ENCODE measurements at regions not wholly inside any gene's neighbourhood (a gene's known extent, or its start where the extent isn't known, plus 50 kb on each side); places are given as distances from the start of the nearest gene placed in this dataset.

DNA sequence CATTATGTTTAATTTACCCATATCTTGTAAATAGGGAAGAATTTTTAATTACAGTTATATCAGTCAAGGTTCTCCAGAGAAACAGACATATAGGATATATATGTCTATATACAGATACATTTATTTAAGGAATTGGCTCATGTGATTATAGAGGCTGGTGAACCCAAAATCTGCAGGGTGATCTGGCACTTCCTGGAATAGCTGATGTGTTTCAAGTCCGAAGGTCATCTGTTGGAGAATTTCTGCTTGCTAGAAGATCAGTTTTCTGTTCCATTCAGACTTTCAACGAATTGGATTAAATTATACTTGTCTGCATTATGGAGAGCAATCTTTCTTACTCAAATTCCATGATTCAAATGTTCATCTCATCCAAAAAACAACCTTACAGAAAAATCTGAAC lies 694.6 kb upstream of the DPPA4 start:
- TF ChIP-seq YY1 (IDR thresholded peaks at IDR 0.05; ENCODE audit: low read depth) (no peak), RAD21 (IDR thresholded peaks at IDR 0.05; ENCODE audit: low read depth) (no peak), FOXM1 (IDR thresholded peaks at IDR 0.05; ENCODE audit: borderline replicate concordance, low read depth) (no peak), TCF12 (IDR thresholded peaks at IDR 0.05; ENCODE audit: low read depth) (no peak), ZBTB7A (IDR thresholded peaks at IDR 0.05; ENCODE audit: low read depth) (no peak), EGR1 (IDR thresholded peaks at IDR 0.05) (no peak)

DNA sequence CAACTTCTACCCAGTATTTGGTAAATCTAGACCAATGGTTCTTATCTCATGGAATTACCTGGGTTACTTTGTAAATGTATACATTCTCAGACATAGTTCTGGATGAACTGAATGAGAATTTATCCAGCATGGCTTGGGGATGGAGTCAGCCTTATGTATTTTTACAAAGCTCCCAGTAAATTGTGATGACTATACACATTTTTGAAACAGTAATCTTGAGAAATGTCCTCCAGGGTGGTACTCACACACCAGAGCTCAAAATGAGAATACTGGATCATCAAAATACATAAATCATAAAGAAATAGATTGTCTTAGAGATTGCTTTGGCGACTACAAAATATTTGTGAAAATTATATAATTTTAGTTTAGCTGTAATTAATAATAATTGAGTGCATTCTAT lies 722.1 kb upstream of the DPPA4 start:
- TF ChIP-seq RAD21 (IDR thresholded peaks at IDR 0.05; ENCODE audit: low read depth), result no peak
- TF ChIP-seq USF1 (IDR thresholded peaks at IDR 0.05), result no peak
- no peak for TF ChIP-seq CEBPB (IDR thresholded peaks at IDR 0.05)
- no peak for TF ChIP-seq YY1 (IDR thresholded peaks at IDR 0.05; ENCODE audit: low read depth)
- no peak for TF ChIP-seq TCF12 (IDR thresholded peaks at IDR 0.05; ENCODE audit: low read depth)
- no peak for TF ChIP-seq CREB1 (IDR thresholded peaks at IDR 0.05; ENCODE audit: low read depth)
- TF ChIP-seq ZBTB7A (IDR thresholded peaks at IDR 0.05; ENCODE audit: low read depth), result no peak
- no peak for TF ChIP-seq EGR1 (IDR thresholded peaks at IDR 0.05)
- no peak for TF ChIP-seq TAF1 (IDR thresholded peaks at IDR 0.05; ENCODE audit: low read depth)
- TF ChIP-seq, protein P1, sequence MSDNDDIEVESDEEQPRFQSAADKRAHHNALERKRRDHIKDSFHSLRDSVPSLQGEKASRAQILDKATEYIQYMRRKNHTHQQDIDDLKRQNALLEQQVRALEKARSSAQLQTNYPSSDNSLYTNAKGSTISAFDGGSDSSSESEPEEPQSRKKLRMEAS (IDR thresholded peaks at IDR 0.05), result no peak
- TF ChIP-seq EP300 (IDR thresholded peaks at IDR 0.05; ENCODE audit: borderline replicate concordance), result no peak
- no peak for TF ChIP-seq FOXM1 (IDR thresholded peaks at IDR 0.05; ENCODE audit: borderline replicate concordance, low read depth)

DNA sequence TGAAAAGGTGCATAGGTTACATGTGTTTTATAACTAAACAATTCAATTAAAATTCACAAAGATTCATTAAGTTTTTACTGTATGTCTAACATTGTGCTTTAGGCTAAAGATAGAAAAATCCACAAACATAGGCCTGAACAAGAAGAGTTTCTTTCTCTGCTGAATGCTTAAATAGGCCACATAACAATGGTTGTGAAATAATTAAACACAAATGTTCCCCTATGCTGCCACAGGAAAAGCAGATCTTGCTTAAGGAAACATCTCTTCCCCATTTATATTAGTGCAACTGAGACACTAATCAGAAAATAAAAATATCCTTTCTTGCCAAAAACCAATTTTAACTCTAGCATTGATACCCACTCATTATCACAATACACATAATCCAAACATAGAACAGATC lies 725.4 kb upstream of the DPPA4 start:
- TF ChIP-seq, protein P2, sequence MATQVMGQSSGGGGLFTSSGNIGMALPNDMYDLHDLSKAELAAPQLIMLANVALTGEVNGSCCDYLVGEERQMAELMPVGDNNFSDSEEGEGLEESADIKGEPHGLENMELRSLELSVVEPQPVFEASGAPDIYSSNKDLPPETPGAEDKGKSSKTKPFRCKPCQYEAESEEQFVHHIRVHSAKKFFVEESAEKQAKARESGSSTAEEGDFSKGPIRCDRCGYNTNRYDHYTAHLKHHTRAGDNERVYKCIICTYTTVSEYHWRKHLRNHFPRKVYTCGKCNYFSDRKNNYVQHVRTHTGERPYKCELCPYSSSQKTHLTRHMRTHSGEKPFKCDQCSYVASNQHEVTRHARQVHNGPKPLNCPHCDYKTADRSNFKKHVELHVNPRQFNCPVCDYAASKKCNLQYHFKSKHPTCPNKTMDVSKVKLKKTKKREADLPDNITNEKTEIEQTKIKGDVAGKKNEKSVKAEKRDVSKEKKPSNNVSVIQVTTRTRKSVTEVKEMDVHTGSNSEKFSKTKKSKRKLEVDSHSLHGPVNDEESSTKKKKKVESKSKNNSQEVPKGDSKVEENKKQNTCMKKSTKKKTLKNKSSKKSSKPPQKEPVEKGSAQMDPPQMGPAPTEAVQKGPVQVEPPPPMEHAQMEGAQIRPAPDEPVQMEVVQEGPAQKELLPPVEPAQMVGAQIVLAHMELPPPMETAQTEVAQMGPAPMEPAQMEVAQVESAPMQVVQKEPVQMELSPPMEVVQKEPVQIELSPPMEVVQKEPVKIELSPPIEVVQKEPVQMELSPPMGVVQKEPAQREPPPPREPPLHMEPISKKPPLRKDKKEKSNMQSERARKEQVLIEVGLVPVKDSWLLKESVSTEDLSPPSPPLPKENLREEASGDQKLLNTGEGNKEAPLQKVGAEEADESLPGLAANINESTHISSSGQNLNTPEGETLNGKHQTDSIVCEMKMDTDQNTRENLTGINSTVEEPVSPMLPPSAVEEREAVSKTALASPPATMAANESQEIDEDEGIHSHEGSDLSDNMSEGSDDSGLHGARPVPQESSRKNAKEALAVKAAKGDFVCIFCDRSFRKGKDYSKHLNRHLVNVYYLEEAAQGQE (IDR thresholded peaks at IDR 0.05; ENCODE audit: low read depth), result no peak
- TF ChIP-seq YY1 (IDR thresholded peaks at IDR 0.05; ENCODE audit: low read depth), result no peak
- TF ChIP-seq CREB1 (IDR thresholded peaks at IDR 0.05; ENCODE audit: low read depth), result no peak
- TF ChIP-seq FOXM1 (IDR thresholded peaks at IDR 0.05; ENCODE audit: borderline replicate concordance, low read depth), result no peak
- TF ChIP-seq TEAD4 (IDR thresholded peaks at IDR 0.05), result no peak
- TF ChIP-seq, protein P1 (IDR thresholded peaks at IDR 0.05), result no peak
- TF ChIP-seq TAF1 (IDR thresholded peaks at IDR 0.05; ENCODE audit: low read depth), result no peak
- TF ChIP-seq ZBTB7A (IDR thresholded peaks at IDR 0.05; ENCODE audit: low read depth), result no peak
- TF ChIP-seq USF1 (IDR thresholded peaks at IDR 0.05), result no peak
- TF ChIP-seq CEBPB (IDR thresholded peaks at IDR 0.05), result no peak
- TF ChIP-seq EP300 (IDR thresholded peaks at IDR 0.05; ENCODE audit: borderline replicate concordance), result no peak
- TF ChIP-seq TCF12 (IDR thresholded peaks at IDR 0.05; ENCODE audit: low read depth), result no peak
- TF ChIP-seq RAD21 (IDR thresholded peaks at IDR 0.05; ENCODE audit: low read depth), result no peak
- TF ChIP-seq NFIC (IDR thresholded peaks at IDR 0.05), result no peak
- no peak for TF ChIP-seq EGR1 (IDR thresholded peaks at IDR 0.05)

DNA sequence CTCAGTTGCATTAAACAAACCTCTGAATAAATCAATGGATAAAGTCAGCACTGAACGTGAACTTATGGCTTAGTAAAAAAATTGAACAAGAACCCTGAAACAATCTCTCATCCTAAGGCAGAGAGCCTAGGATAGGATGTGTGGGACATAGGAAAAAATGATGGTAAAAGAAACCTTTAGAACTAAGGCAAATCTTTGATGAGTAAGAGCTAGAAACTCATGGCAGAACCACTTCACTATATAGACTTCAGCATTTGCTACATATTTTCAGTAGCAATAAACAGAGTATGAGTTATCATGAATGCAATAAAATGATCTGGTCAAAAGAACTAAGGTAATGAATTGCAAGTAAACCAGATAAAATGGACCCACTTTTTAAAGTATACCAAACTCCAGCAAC lies 725.8 kb upstream of the DPPA4 start:
- TF ChIP-seq TCF12 (IDR thresholded peaks at IDR 0.05; ENCODE audit: low read depth) (no peak), EGR1 (IDR thresholded peaks at IDR 0.05) (no peak), NFIC (IDR thresholded peaks at IDR 0.05) (no peak)
- TF ChIP-seq, protein P1 (IDR thresholded peaks at IDR 0.05), result no peak
- TF ChIP-seq, protein P2 (IDR thresholded peaks at IDR 0.05; ENCODE audit: low read depth), result no peak

DNA sequence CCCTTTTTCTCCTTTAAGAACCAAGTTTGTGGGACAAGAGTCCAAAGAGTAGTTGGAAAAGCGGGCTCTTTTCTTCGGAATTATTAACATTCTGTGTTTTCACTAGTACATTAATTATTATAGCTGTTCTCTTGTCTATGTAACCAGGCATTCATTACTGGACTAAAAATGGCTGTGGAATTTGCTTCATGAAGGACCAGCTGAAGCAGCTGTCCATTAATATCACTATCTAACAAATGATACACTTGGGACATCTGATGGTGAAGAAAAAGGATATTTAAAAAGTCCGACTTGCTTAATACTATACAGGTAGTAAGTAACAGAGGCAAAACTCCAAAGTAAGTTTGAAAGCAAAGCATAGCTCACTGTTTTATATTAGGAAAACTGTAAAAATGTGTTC lies 728.9 kb upstream of the DPPA4 start:
- TF ChIP-seq NFIC (IDR thresholded peaks at IDR 0.05) (no peak), USF1 (IDR thresholded peaks at IDR 0.05) (no peak), EGR1 (IDR thresholded peaks at IDR 0.05) (no peak), ZBTB7A (IDR thresholded peaks at IDR 0.05; ENCODE audit: low read depth) (no peak), CREB1 (IDR thresholded peaks at IDR 0.05; ENCODE audit: low read depth) (no peak), YY1 (IDR thresholded peaks at IDR 0.05; ENCODE audit: low read depth) (no peak), TAF1 (IDR thresholded peaks at IDR 0.05; ENCODE audit: low read depth) (no peak), TEAD4 (IDR thresholded peaks at IDR 0.05) (no peak), RAD21 (IDR thresholded peaks at IDR 0.05; ENCODE audit: low read depth) (no peak), FOXM1 (IDR thresholded peaks at IDR 0.05; ENCODE audit: borderline replicate concordance, low read depth) (no peak)
- TF ChIP-seq, protein P2 (IDR thresholded peaks at IDR 0.05; ENCODE audit: low read depth), result no peak
- TF ChIP-seq, protein P1 (IDR thresholded peaks at IDR 0.05), result no peak

Measured in Ishikawa (cell line).